Fibroblast of lung (primary cell): ENCODE measurements at regions not wholly inside any gene's neighbourhood (a gene's known extent, or its start where the extent isn't known, plus 50 kb on each side); places are given as distances from the start of the nearest gene placed in this dataset.

Source experiments
- DNase-seq, 2 donors: peaks; one replicate each; pipeline versions ENCODE4 v3.0.0 to v3.0.0-alpha.2; 2010; ENCODE audit warnings: low read depth in 2 of 2
- H2AFZ ChIP-seq: 2 replicates; pipeline ENCODE4 v1.5.1; 2012; ENCODE audit warnings: low read length, control low read depth, inconsistent platforms
- H3K27ac ChIP-seq: 2 replicates; pipeline ENCODE4 v1.5.1; 2011; ENCODE audit warnings: low read length, control low read depth; ENCODE audit not compliant: insufficient read depth
- H3K27me3 ChIP-seq: 2 replicates; pipeline ENCODE4 v1.5.1; 2011; ENCODE audit warnings: mild to moderate bottlenecking, low read length; ENCODE audit not compliant: control insufficient read depth, insufficient read depth
- H3K36me3 ChIP-seq: 2 replicates; pipeline ENCODE4 v1.5.1; 2011; ENCODE audit warnings: low read length; ENCODE audit not compliant: control insufficient read depth, insufficient read depth
- H3K4me1 ChIP-seq: 2 replicates; pipeline ENCODE4 v1.5.1; 2011; ENCODE audit warnings: low read length; ENCODE audit not compliant: control insufficient read depth, insufficient read depth; ENCODE audit errors: extremely low read depth
- H3K4me2 ChIP-seq: 2 replicates; pipeline ENCODE4 v1.5.1; 2011; ENCODE audit warnings: low read length, control low read depth; ENCODE audit not compliant: insufficient read depth; ENCODE audit errors: extremely low read depth
- H3K4me3 ChIP-seq, 4 experiments: fragments of 200-600 bp in 1 of 4; sonication (generic) in 1 of 4; replicated peaks in 1 of 4; 2 replicates each; pipeline ENCODE4 v1.5.1; 2011 to 2016; ENCODE audit warnings: low read length in 4 of 4, low read depth in 3 of 4, mild to moderate bottlenecking in 3 of 4, control low read depth in 2 of 4, inconsistent platforms in 1 of 4, mixed read lengths in 1 of 4; ENCODE audit not compliant: insufficient read depth in 1 of 4; ENCODE audit errors: control extremely low read depth in 1 of 4
- H3K79me2 ChIP-seq: 2 replicates; pipeline ENCODE4 v1.5.1; 2012; ENCODE audit warnings: mild to moderate bottlenecking, low read length, inconsistent platforms; ENCODE audit not compliant: control insufficient read depth, insufficient read depth
- H3K9ac ChIP-seq: 2 replicates; pipeline ENCODE4 v1.5.1; 2011; ENCODE audit warnings: mild to moderate bottlenecking, low read length, control low read depth; ENCODE audit not compliant: insufficient read depth
- H3K9me3 ChIP-seq: 2 replicates; pipeline ENCODE4 v1.5.1; 2012; ENCODE audit warnings: low read depth, low read length; ENCODE audit not compliant: control insufficient read depth, insufficient read depth
- H4K20me1 ChIP-seq: 2 replicates; pipeline ENCODE4 v1.5.1; 2011; ENCODE audit warnings: low read length; ENCODE audit not compliant: control insufficient read depth, insufficient read depth; ENCODE audit errors: extremely low read depth
- EZH2 ChIP-seq: IDR thresholded peaks from 2 replicates; pipeline ENCODE4 v1.5.1; 2012; ENCODE audit warnings: low read length, control low read depth, mild to moderate bottlenecking; ENCODE audit errors: missing control alignments
- TF ChIP-seq, protein P1 (sequence below), 2 donors: IDR thresholded peaks in 1 of 2; conservative IDR thresholded peaks in 1 of 2; 1 replicate in 1 of 2; 2 replicates in 1 of 2; pipeline ENCODE4 v1.5.1; 2011 to 2012; ENCODE audit warnings: low read length in 2 of 2, control low read depth in 1 of 2, inconsistent platforms in 1 of 2, low read depth in 1 of 2, mild to moderate bottlenecking in 1 of 2

DNA sequence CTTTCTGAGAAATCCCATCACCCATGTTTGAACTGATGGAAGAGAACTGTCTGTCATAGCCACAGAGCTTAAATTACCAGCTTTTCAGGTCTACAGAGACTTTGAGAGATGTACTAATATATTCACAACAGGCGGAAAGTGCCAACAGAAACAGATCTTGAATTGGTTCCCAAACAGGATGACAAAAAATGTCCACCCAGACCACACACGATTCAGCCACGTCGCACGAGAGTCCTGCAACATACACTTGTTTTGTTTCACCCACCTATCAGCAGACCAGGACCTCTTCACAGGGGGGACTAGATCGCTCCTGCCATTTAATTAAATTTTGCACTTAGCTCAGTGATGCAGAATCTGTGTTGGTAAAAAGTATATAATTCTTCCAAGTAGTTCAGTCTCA, 187.1 kb upstream of the CEP162 start:
- DNase-seq: no peak
- no peak overlapping the region for H3K27ac ChIP-seq

DNA sequence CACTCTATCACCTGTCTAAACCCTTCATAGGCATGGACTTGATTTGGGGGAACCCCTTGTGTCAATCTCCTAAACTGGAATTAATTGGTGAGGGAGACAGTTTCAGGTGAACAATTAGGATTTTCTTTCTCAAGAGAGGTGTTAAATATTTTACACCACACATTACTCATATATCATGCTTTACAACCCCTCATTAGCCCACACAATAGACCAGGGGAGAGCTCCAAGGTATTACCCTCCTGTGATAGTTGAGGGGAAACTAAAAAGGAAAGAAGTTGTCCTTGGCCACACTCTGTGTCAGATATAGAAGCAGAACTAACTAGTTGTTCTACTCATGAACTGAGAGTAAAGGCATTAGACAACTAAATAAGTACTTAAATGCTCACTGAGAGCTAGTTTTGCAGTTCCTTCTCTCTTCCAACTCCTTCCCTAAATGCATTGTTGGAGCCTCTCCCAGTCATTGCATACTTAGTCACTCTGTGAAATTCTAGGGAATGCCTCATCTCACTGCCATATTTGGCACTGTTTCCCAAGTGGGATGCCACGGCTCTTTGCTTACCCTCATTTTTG, 183.7 kb upstream of the CEP162 start:
- H3K4me2 ChIP-seq: no peak overlapping the region
- no peaks in the 10 kb centered on the region for H3K36me3 ChIP-seq
- no peak overlapping the region for H3K4me3 ChIP-seq
- no peaks in the 10 kb centered on the region for H3K9me3 ChIP-seq
- H4K20me1 ChIP-seq: no peaks in the 10 kb centered on the region
- H3K27me3 ChIP-seq: no peaks in the 10 kb centered on the region
- no peak overlapping the region for H2AFZ ChIP-seq
- no peak overlapping the region for H3K27ac ChIP-seq
- no peaks in the 10 kb centered on the region for H3K79me2 ChIP-seq
- H3K4me1 ChIP-seq: no peaks in the 10 kb centered on the region
- TF ChIP-seq, protein P1, sequence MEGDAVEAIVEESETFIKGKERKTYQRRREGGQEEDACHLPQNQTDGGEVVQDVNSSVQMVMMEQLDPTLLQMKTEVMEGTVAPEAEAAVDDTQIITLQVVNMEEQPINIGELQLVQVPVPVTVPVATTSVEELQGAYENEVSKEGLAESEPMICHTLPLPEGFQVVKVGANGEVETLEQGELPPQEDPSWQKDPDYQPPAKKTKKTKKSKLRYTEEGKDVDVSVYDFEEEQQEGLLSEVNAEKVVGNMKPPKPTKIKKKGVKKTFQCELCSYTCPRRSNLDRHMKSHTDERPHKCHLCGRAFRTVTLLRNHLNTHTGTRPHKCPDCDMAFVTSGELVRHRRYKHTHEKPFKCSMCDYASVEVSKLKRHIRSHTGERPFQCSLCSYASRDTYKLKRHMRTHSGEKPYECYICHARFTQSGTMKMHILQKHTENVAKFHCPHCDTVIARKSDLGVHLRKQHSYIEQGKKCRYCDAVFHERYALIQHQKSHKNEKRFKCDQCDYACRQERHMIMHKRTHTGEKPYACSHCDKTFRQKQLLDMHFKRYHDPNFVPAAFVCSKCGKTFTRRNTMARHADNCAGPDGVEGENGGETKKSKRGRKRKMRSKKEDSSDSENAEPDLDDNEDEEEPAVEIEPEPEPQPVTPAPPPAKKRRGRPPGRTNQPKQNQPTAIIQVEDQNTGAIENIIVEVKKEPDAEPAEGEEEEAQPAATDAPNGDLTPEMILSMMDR (conservative IDR thresholded peaks at IDR 0.05 in 1 of 2, IDR thresholded peaks at IDR 0.05 in 1 of 2; ENCODE audit: low read depth in 1 of 2, low read length in 2 of 2): no peak
- no peak for TF ChIP-seq EZH2
- peak; percentile 76 to 83 for DNase-seq
- no peak overlapping the region for H3K9ac ChIP-seq

More for the DNA sequence above, 187.1 kb upstream of the CEP162 start:
- TF ChIP-seq EZH2: no peak
- TF ChIP-seq, protein P1 (conservative IDR thresholded peaks at IDR 0.05 in 1 of 2, IDR thresholded peaks at IDR 0.05 in 1 of 2; ENCODE audit: low read depth in 1 of 2, low read length in 2 of 2): no peak
- Histone ChIP-seq H3K27me3 (no peaks in the 10 kb centered on the region), H3K4me2 (no peak overlapping the region), H3K4me3 (no peak overlapping the region), H2AFZ (no peak overlapping the region), H3K9me3 (no peaks in the 10 kb centered on the region), H4K20me1 (no peaks in the 10 kb centered on the region), H3K9ac (no peak overlapping the region), H3K79me2 (no peaks in the 10 kb centered on the region), H3K4me1 (no peaks in the 10 kb centered on the region), H3K36me3 (no peaks in the 10 kb centered on the region)

DNA sequence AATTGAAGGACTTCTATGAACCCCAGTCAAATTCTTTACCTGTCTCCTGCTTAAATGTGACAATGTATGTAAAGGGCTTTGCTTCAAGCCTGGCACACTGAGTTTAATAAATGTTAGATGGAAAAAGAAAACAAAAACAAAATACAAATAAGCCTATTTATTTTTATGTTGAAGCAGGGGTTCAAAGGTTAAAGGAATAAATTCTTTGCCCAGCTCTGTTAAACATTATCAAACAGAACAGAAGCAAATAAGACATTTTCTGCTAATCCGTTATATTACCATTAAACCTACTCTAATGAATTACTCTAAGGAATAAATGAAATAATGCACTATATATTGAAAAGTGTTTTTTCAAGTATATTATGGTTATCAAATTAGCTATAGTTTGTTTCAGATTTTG, 182.5 kb upstream of the CEP162 start:
- H3K4me1 ChIP-seq: no peaks in the 10 kb centered on the region
- no peaks in the 10 kb centered on the region for H3K36me3 ChIP-seq
- no peak overlapping the region for H3K27ac ChIP-seq
- no peak for DNase-seq
- no peak overlapping the region for H3K4me3 ChIP-seq
- TF ChIP-seq, protein P1 (conservative IDR thresholded peaks at IDR 0.05 in 1 of 2, IDR thresholded peaks at IDR 0.05 in 1 of 2; ENCODE audit: low read depth in 1 of 2, low read length in 2 of 2): no peak
- TF ChIP-seq EZH2: no peak
- H3K4me2 ChIP-seq: no peak overlapping the region
- no peaks in the 10 kb centered on the region for H4K20me1 ChIP-seq
- H3K9me3 ChIP-seq: no peaks in the 10 kb centered on the region
- H3K9ac ChIP-seq: no peak overlapping the region
- no peak overlapping the region for H2AFZ ChIP-seq
- no peaks in the 10 kb centered on the region for H3K79me2 ChIP-seq
- H3K27me3 ChIP-seq: no peaks in the 10 kb centered on the region
